Superior temporal gyrus (tissue), 1 donor: ENCODE measurements at regions not wholly inside any gene's neighbourhood (a gene's known extent, or its start where the extent isn't known, plus 50 kb on each side); places are given as distances from the start of the nearest gene placed in this dataset.

Experiments used
- DNase-seq: peaks from one replicate; pipeline ENCODE4 v3.0.0-alpha.2; 2016; ENCODE audit errors: extremely low spot score

DNA sequence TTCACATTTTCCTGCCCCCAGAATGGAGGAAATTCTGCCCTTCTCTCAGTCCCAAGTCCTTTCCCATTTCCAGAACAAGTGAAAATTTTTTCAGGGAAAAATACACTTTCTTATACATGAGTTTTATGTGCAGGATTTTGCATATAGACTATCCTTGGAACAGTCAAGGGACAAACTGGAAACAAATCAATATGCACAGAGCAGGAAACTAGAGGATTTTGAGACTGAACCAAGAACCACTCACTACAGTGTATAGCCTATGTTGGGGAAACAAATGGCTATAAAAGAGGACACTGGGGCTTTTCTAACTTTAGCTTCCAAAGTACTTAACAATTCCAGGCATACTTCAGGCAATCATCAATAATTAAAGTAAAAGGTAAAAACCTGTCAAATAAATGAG, 1036.1 kb upstream of the ARRDC3 start:
- no peak for DNase-seq

DNA sequence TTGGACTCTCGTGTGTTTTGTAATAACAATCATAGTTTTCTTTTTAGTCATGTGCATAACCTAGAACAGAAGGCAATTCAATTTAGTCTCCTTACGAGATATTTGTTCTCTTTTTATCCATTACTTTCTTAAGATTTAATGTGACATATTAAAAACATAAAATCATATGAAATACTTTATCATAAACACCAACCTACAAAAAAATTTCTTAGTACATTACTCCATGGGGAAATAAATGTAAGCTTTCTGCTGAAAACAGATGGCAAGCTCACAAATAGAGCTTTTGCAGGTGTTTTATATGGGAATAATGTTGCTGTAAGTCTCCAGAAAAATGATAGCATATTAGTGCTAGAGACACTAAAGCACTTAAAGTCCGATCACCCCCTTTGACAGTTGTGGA, 1035.2 kb upstream of the ARRDC3 start:
- DNase-seq, result no peak

DNA sequence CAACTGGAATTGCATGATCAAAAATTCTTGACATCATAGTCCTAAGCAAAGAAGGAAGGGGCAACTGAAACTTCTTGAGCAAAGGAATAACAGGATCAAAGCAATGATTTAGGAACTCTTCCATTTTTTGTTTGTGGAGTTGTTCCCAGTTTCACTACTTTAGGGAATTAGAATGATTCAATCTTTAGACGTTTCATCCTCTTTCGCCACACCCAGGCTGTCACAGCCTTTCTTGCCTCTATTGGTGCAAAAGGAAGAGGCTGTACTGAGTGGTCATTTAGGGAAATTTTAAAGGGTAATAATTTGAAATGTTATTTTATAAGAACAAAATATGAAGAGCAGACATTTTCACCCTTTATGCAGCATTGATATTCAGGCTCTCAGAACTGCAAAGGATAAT, 1026.0 kb upstream of the ARRDC3 start:
- no peak for DNase-seq

DNA sequence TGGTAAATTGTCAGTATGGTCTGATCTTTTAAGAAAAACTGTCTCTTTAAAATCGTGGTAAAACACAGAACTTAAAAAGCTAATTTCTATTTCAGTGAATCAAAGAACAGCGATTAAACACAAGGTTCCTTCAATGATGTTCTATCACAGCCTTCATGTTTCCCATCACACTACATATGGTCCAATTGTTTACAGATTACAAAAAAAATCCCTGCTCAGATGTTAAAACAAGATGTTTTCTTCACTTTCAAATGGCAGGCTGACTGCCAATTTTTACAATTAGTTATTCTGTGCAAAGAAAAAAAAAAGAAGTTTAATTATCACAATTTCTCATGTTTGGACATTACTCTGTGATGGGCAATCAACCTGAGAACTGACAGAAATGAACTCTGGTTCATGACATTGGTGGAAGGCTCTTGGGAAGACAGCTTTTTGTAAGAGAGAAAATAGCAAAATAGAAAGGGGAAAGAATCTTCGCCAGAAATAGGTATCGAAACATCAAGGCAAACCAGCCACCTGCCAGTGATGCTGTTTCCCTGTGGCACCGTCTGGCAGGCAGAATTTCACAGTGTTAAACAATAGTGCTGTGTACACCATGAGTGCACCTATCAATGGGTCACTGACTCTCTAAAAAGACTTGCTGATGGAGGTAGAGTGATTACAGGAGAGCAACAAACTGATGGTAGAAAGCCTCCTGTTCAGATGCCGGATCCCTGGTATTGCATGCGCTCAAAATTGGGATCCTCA, 1020.0 kb upstream of the ARRDC3 start:
- DNase-seq, result no peak

DNA sequence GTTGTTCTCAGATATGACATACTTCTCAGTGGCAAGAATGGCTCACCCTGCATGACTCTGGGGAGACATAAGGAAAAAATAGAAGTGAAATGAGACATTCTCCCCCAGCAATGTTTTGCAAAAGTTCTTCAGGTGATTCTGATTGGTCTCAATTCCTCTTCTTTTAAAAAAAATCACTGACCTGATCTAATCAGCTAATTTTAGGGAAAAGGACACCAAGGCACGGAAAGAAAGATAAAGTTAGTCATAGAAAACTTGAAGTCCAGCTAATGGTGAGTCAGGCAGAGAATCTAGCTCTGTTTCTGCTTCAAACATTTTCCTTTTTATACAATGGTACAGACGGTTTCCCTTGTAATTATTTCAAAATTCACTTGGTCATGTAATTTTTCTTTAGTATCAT, 1018.9 kb upstream of the ARRDC3 start:
- DNase-seq, result no peak

DNA sequence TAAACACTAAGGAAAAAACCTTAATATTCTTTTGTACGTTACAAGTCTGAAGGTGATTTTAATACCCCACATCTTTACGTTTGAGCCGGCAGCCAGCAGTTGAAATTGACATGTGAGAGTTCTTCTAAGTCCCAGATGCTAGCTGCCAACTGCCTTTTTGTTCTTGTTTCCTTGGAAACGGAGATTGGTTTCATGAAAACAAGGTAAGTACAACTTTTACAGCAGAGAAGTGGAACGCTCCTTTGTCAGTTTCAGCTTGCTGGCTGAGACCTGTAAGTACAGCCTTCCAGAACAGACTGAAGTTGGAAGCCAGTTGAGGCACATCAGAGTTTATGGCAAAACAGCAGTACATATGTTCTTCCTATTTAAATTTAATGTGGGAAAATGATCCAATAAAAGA, 1018.4 kb upstream of the ARRDC3 start:
- DNase-seq, result peak; percentile 30

DNA sequence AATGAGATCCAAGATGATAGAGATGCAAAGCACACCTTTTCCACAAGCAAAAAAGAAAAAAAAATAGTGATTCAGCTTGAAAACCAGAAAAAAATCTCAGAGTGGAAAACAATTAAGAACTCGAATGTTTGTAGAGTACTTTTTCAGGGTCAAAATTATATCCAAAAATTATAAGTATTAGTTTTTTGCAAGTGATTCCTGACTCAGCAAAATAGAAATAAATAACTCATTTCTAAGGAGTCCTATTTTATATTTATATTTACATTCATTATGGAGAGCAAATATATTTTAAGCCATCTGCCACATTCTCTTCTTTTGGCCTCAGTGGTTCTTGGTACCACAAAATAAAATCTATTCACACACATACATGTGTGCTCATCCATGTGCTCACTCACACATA, 1011.8 kb upstream of the ARRDC3 start:
- DNase-seq, result no peak

DNA sequence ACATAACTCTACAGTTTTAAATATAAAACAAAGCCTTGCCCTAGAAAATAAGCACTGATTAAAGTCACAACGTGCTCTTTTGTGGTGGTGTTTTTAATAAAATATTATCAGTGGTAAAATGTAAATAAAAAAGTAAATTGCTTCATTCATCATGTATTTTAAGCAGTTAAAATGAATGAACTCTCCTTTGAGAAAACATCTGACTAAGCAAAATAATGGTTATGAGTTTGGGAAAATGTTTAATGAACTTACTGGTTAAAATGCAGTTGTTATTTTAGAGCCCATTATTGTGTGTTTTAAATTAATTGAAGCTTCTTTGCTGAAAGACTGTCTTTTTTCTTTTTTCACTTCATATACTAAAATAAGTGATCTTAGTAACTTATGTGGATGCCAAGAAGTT, 1007.5 kb upstream of the ARRDC3 start:
- DNase-seq, result no peak

DNA sequence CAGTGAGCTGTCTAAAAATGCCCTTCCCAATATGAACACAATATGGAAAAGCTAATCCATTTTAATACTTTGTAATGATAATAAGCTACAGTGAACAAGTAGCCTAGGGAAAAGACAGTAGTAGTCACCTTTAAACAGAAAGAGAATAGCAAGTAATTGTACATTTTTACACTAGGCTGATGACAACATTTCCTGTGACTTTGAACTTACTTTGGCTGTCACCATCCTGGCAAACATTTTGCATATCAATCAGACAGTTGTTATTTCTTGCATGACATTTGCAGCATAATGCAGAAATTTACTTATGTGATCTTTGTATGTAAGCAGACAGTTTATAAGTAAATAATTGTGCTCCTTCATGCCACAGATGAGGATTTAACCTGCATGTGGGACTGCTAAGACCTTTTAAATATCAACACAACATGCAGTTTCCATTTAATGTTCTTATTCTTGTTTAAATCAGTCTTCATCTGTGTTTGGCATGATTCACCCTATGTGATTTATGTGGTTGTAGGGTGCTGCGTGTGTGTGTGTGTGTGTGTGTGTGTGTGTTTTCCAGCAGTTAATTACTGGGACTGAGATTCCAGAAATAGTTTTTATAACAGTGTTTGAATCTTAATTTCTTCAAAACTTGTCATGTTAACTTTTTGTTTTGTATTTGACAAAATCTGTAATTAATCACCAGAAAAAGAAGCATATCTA, 997.1 kb upstream of the ARRDC3 start:
- no peak for DNase-seq

DNA sequence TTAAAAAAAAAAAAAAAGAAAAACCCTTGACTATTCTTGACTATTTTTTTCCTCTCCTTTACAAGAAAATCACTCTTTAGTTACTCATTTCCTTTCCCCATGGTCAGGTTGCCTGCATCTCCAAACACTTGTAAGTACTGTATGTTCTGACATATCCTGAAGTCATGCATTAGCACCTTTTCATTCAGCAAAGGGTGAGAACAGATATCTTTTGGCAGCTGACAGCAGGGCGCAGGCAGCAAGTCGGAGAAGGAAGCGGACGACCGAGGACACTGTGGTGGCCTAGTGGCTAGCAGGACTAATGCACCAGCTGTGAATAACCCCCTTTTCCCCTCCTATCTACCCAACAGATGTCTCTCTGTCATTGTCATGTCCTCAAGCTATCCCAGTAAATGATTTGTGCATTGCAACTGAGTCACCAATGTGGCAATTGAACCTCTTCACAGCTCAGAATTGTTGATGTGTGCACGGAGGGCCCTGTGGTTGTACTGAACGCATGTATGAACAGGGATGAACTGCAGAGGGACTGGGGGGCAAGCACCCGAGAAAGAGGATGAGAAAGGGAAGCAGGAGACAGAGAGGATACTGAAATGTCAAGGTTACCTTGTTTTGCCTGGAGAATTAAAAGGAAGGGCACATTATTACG, 996.0 kb upstream of the ARRDC3 start:
- DNase-seq, result no peak

DNA sequence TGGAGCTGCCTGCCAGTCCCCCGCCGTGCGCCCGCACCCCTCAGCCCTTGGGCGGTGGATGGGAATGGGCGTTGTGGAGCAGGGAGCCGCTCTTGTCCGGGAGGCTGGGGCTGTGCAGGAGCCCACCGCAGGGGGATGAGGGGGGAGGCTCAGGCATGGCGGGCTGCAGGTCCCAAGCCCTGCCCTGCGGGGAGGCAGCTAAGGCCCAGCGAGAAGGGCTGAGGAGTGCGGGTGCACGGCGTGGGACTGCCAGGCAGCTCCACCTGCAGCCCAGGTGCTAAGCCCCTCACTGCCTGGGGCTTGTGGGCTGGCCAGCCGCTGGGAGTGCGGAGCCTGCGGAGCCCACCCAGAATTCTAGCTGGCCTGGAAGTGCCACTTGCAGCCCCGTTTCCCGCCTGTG, 991.7 kb upstream of the ARRDC3 start:
- no peak for DNase-seq

DNA sequence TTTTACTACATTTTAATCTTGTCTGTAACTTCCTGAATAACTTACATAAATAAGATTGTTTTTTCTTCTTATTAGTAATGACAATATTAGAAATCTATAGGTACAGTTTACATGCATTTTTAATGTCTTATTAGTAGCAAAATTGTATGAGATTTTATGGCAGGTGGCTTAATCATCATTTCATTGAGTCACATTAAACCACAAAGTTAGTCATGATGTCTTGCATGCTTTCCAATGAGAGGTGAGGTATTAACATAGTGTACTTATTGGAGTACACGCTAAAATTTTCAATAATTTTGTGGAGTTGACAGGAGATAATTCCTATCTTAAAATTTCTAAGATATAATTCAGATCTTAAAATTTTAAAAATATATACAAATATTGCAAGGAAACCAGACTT, 989.6 kb upstream of the ARRDC3 start:
- no peak for DNase-seq

DNA sequence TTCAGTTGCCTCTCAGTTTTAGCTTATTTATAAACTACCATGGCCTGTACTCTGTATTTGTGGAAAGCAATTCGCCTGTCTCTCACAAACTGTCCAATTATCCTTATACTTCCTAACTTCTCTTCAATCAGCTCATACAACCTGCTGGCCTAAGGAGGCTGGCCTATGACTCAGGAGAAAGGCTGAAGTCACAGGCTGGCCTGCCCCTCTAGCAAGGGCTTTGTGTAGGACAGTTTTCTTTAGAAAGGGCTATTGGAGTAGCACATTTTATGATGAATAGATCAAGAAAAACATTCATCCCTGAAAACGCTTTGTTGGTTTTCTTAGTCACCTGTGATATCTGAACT, 988.7 kb upstream of the ARRDC3 start:
- DNase-seq, result no peak

DNA sequence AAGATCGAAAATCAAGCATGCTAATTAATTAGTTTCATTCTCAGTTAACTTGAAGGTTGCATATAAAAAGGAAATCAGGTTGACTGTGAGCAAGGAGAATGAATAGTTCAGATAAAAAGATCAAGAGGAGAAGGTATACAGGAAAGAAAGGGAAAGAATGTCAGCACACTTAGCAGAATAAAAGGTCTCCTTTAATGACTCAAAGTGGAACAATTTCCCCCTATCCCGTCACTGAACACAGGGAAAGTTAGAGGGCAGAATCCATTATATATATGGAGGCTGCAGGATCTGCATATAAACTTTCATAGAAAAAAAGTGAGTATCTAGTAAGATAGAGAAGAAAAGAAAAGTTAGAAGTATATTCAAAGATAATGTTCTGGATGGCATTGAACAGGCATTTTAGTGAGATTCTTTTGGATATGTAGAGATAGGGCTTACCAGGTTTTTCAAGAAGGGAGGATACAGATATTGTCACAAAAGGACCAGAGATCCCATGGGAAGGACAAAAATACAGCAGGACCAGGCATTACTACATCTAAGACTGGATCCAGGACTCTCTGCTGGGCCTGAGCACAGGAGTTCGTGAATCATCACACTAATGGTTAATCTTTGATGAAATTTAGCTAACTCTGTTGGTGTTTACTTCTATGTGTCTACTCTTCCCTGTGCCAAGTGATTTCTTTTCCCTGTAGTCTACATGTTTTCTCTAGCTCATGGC, 988.2 kb upstream of the ARRDC3 start:
- no peak for DNase-seq

DNA sequence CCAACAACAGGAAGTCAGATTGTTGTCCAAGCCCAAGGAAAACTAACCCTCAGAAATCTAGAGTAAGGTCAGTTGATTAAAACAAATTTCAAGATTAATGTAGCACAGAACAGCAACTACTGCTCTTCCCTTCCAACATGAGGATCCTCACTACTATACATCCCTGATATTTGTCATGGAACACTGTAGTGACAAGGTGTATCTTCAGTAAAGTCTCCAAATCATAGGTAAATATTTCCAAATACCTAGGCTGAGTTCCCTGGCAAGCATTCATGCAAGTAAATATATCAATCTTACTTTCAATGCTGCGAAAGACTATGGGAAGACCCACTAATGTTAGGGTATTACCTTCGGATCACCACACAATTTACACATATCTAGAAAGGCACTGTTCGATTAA, 986.9 kb upstream of the ARRDC3 start:
- no peak for DNase-seq

DNA sequence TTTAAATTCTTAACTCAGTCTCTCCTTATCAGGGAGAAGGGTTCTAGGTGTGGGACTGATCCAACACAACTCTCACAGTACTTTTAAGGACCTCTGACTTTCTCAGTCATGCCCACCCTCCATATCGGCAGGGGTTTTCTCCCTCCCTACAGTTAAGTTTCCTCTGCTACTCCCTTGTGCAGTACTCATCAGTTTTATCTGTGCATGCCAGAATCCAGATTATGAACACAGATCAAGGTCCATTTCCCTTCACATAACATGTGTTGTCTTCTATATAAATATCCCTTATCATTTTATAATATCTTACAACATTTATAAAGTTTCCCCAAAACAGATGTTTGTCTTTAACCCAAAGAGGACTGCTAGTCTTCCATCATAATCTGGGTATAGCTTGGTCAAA, 986.5 kb upstream of the ARRDC3 start:
- DNase-seq, result no peak

DNA sequence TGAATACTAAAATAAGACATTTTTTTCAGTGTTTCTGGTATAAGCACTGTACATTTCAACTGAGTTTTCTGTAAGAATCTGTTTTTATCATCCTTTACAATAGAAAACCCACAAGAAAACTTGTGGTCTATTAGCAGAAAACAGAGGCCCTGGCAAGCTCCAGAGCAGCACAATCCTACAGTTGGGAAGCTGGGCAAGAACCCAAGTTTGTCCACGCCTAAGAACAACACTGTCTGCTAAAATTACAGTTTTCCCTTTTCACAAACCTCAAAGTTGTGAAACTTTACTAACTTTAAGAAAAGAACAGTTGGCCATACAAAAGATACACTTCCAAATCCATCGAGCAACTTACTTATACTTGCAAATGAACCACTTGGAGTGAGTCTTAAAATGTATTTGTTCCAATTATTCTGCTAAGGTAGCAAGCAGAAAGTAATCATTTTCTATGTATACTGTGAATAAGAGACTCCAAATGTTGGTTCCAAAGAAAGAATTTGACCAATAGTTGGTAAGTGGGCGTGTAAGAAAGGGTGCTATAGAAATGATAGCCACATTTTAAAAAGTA, 982.0 kb upstream of the ARRDC3 start:
- DNase-seq, result peak; percentile 72

DNA sequence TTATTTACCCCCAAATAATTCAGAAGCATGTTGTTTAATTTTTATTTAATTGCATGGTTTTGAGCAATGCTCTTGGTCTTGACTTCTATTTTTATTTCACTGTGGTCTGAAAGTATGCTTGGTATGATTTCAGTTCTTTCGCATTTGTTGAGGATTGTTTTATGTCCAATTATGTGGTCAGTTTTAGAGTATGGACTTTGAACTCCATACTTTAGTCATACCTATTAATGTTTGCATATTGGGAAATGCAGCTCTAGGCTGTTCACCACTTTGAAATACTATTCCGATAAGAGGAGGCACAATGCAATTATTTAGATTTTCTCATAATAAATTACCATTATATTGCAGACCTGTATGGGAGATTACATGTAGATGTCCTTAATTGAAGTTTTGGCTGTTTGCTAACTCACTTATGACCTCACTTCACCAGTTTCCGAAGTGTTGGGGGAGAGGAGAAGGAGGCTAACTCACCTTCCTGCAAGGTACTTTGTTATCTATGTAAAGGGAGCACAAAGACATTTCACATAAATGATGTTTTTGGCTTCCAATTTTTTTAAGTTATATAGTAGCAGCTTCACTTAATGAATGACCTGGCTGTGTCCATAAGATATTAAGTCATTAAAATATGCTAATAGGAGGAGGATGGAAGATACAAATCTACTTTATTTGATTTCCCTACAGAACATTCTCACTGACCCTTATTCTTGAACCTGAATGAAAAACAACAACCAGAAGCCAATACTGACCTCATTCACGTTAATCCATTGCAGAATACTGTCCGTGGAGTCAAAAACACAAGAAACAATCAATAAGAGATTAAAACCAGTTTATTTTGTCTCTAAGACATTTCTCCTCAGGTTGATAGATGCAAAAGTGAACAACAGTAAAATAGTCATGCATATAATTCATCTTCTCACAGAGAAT, 970.3 kb upstream of the ARRDC3 start:
- DNase-seq, result no peak

DNA sequence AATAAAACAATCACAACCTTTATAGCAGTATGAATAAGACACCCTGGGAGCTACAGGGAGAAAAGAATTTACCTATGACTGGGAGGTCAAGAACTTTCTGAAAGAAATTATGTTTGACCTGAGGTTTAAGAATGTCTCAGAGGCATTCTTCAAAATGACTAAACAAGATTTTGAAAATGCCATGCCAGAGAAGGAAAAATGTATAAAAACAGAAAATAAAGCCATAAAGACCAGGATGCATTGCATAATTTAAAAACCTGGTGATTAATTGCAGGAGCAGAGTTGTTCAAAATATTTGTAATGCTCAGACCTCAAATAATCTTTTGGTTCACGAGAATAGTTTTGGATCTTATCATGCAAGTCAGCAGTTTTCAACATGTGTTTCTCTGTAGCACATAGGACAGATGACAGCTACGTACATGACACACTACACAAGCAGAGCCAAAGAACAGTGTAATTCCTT, 954.7 kb upstream of the ARRDC3 start:
- no peak for DNase-seq

DNA sequence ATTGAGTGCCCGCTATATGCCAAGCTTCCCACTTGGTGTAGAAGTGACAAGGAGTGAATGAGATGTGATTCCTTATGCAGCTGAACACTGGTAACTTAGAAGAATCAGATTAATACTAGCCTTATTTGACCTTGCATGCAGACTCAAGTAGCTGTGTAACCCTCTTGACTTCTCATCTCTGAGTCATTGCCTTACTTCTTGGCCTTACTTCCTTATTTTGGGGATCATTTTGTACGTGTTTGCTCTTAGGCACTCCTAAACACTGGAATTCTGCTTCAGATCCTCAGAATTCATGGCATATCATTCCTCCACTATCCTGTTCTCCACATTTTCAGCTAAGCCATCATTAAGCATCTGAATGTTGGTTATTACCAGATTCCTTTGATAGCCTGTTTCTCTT, 948.9 kb upstream of the ARRDC3 start:
- no peak for DNase-seq

DNA sequence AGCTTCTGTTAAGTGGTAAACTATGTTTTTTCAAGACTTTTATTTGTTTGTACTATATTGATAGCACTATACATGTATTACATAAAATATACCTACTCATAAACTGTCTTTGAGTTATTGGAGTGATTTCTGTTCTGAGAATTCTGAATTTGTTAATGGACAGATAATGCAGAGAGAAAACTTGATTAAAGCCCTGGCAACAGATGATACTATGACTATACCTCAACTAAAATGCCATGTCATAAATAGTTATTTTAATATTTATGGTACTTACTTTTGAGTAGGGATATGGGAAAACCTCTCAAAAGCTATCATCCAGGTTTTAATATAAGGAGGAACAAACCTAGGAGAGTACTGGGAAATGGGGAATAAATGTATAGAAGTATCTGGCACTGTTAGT, 947.2 kb upstream of the ARRDC3 start:
- DNase-seq, result no peak
